Smooth muscle cell (in vitro differentiated cells): ENCODE measurements at regions not wholly inside any gene's neighbourhood (a gene's known extent, or its start where the extent isn't known, plus 50 kb on each side); places are given as distances from the start of the nearest gene placed in this dataset.
"Not testable (repeated sequence)": the region's sequence is repeated elsewhere in the genome, so short reads cannot be mapped to it uniquely, and the experiment has no call there.

Source experiments
- DNase-seq: peaks from one replicate; lab custom pipeline; 2025; ENCODE audit not compliant: unreplicated experiment; lab: John Stamatoyannopoulos, UW
- H2AFZ ChIP-seq: fragments of 200-600 bp; sonication (generic); 2 replicates; pipeline ENCODE4 v1.6.0; 2016; ENCODE audit warnings: antibody characterized with exemption, low read depth, mild to moderate bottlenecking
- H3F3A ChIP-seq: fragments of 200-600 bp; sonication (generic); 2 replicates; pipeline ENCODE4 v1.6.0; 2017; ENCODE audit warnings: antibody characterized with exemption, low read depth
- H3K27ac ChIP-seq: fragments of 200-600 bp; sonication (generic); 2 replicates; pipeline ENCODE4 v1.5.1; 2016; ENCODE audit warnings: low read depth, mild to moderate bottlenecking
- H3K27me3 ChIP-seq: fragments of 200-600 bp; sonication (generic); 2 replicates; pipeline ENCODE4 v1.6.1; 2016; ENCODE audit warnings: low read depth, mild to moderate bottlenecking
- H3K36me3 ChIP-seq: fragments of 200-600 bp; sonication (generic); 2 replicates; pipeline ENCODE4 v1.5.1; 2016; ENCODE audit warnings: low read depth
- H3K4me1 ChIP-seq: fragments of 200-600 bp; sonication (generic); 2 replicates; pipeline ENCODE4 v1.5.1; 2016; ENCODE audit warnings: low read depth
- H3K4me2 ChIP-seq: fragments of 200-600 bp; sonication (generic); 2 replicates; pipeline ENCODE4 v1.6.0; 2016; ENCODE audit warnings: mild to moderate bottlenecking
- H3K4me3 ChIP-seq: fragments of 200-600 bp; sonication (generic); 2 replicates; pipeline ENCODE4 v1.5.1; 2016; ENCODE audit warnings: mild to moderate bottlenecking
- H3K79me2 ChIP-seq: fragments of 200-600 bp; sonication (generic); 2 replicates; pipeline ENCODE4 v1.6.0; 2016; ENCODE audit warnings: low read depth, mild to moderate bottlenecking
- H3K9ac ChIP-seq: fragments of 200-600 bp; sonication (generic); 2 replicates; pipeline ENCODE4 v1.6.0; 2016; ENCODE audit warnings: low read depth
- H3K9me3 ChIP-seq: fragments of 200-600 bp; sonication (generic); replicated peaks from 2 replicates; pipeline ENCODE4 v1.5.1; 2016; ENCODE audit warnings: low read depth
- H4K20me1 ChIP-seq: fragments of 200-600 bp; sonication (generic); 2 replicates; pipeline ENCODE4 v1.6.0; 2016; ENCODE audit warnings: low read depth
- WGBS: methylation state at CpG from one replicate; pipeline ENCODE4 v1.1.7; 2016; ENCODE audit warnings: low lambda C conversion rate; 5-methylcytosine and 5-hydroxymethylcytosine counted together
- TF ChIP-seq, protein P1 (sequence below): fragments of 200-600 bp; sonication (generic); IDR thresholded peaks from 2 replicates; pipeline ENCODE4 v1.5.1; 2017; ENCODE audit warnings: borderline replicate concordance, mild to moderate bottlenecking, antibody characterized with exemption; ENCODE audit not compliant: insufficient read depth, poor library complexity, severe bottlenecking

- Histone ChIP-seq H4K20me1 (no peaks in the 10 kb centered on the region), H3F3A (no peaks in the 10 kb centered on the region), H3K4me1 (no peaks in the 10 kb centered on the region), H3K9me3 (no peaks in the 10 kb centered on the region), H2AFZ (peak overlapping the region; percentile 34), H3K36me3 (no peaks in the 10 kb centered on the region), H3K27ac (peak overlapping the region; percentile 48), H3K4me3 (no peak overlapping the region), H3K9ac (no peak overlapping the region), H3K27me3 (no peaks in the 10 kb centered on the region), H3K79me2 (no peaks in the 10 kb centered on the region), H3K4me2 (peak overlapping the region; percentile 27)
- 74% methylated on average over 5 of the region's 5 CpGs for WGBS
- DNase-seq: no peak
- TF ChIP-seq, protein P1, sequence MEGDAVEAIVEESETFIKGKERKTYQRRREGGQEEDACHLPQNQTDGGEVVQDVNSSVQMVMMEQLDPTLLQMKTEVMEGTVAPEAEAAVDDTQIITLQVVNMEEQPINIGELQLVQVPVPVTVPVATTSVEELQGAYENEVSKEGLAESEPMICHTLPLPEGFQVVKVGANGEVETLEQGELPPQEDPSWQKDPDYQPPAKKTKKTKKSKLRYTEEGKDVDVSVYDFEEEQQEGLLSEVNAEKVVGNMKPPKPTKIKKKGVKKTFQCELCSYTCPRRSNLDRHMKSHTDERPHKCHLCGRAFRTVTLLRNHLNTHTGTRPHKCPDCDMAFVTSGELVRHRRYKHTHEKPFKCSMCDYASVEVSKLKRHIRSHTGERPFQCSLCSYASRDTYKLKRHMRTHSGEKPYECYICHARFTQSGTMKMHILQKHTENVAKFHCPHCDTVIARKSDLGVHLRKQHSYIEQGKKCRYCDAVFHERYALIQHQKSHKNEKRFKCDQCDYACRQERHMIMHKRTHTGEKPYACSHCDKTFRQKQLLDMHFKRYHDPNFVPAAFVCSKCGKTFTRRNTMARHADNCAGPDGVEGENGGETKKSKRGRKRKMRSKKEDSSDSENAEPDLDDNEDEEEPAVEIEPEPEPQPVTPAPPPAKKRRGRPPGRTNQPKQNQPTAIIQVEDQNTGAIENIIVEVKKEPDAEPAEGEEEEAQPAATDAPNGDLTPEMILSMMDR: no peak
Observed at GRCh38 chr3:30477149-30477921, 129.1 kb upstream of the TGFBR2 start.

DNA sequence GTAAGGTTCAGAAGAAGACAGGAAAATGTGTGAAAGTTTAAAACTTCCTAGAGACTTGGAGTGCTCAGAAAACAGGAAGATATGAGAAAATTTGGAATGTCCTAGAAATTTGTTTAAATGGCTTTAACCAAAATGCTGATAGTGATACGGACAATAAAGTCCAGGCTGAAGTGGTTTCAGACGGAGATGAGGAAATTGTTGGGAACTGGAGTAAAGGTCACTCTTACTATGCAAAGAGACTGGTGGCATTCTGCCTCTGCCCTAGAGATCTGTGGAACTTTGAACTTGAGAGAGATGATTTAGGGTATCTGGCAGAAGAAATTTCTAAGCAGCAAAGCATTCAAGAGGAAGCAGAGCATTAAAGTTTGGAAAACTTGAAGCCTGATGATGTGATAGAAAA lies 126.7 kb upstream of the TGFBR2 start:
- H3K27ac ChIP-seq: not testable (repeated sequence)

DNA sequence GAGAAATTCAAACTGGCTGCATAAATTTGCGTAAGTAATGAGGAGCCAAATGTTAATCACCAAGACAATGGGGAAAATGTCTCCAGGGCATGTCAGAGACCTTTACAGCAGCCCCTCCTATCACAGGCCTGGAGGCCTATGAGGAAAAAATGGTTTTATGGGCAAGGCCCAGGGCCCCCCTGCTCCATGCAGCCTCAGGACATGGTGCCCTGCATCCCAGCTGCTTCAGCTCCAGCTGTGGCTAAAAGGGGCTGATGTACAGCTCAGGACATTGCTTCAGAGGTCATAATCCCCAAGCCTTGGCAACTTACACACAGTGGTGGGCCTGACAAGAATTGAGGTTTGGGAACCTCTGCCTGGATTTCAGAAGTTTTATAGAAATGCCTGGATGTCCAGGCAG lies 126.2 kb upstream of the TGFBR2 start:
- not testable (repeated sequence) for H3K9ac ChIP-seq, DNase-seq
- WGBS: 93% methylated on average over 1 of the region's 1 CpG

More for the DNA sequence above, 126.7 kb upstream of the TGFBR2 start:
- H3K36me3 ChIP-seq, H3K79me2 ChIP-seq, H4K20me1 ChIP-seq, H3F3A ChIP-seq, H3K9me3 ChIP-seq, H3K27me3 ChIP-seq, H3K9ac ChIP-seq, H3K4me1 ChIP-seq, DNase-seq, H3K4me3 ChIP-seq, H3K4me2 ChIP-seq: not testable (repeated sequence)
- 33% methylated on average over 2 of the region's 2 CpGs for WGBS
- peak overlapping the region; percentile 34 for H2AFZ ChIP-seq

GRCh38 chr3:30480587-30480986 lies 125.8 kb upstream of the TGFBR2 start:
- no peak overlapping the region for H3K4me3 ChIP-seq
- no peak overlapping the region for H3K9ac ChIP-seq
- no peaks in the 10 kb centered on the region for H3K27me3 ChIP-seq
- no peaks in the 10 kb centered on the region for H4K20me1 ChIP-seq
- H3K9me3 ChIP-seq: no peaks in the 10 kb centered on the region
- H3F3A ChIP-seq: no peaks in the 10 kb centered on the region
- TF ChIP-seq, protein P1: no peak
- H3K4me1 ChIP-seq: no peaks in the 10 kb centered on the region
- no peak overlapping the region for H3K27ac ChIP-seq
- DNase-seq: no peak
- H3K4me2 ChIP-seq: no peak overlapping the region
- H3K36me3 ChIP-seq: no peaks in the 10 kb centered on the region
- no peak overlapping the region for H2AFZ ChIP-seq
- no peaks in the 10 kb centered on the region for H3K79me2 ChIP-seq

More for the DNA sequence above, 126.2 kb upstream of the TGFBR2 start:
- H2AFZ ChIP-seq: peak overlapping the region; percentile 34
- not testable (repeated sequence) for H3K4me1 ChIP-seq, H3K4me3 ChIP-seq, H4K20me1 ChIP-seq, H3K27ac ChIP-seq, H3K27me3 ChIP-seq, H3K36me3 ChIP-seq, H3K9me3 ChIP-seq, H3K79me2 ChIP-seq, H3F3A ChIP-seq, H3K4me2 ChIP-seq
